ENCODE measurements at regions not wholly inside any gene's neighbourhood (a gene's known extent, or its start where the extent isn't known, plus 50 kb on each side); places are given as distances from the start of the nearest gene placed in this dataset.

DNA sequence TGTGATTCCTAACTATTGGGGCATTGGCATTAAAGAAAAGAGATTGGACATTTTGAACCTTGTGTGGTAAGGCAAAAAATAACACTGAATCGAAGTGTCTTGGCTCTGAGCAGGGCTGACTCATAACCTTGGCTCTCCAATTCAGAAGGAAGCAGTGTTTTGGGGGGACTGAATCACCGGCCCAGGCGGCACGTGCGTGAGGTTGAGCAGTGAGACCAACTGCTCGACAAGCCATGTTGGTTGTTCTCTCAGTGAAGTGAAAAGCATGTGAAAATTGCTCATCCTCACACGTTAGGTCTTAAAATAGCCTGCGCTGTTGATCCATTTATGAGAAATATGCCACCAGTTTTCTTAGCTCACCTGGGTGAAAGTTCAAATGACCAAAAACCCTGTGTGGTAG is 137.8 kb upstream of the SPACA1 start:
- DNase-seq (ENCODE audit: low spot score in 2 of 2) (no peak), ATAC-seq (ENCODE audit: low read depth) (no peak)
- Mint-ChIP-seq H3K9me3 (no peaks in the 10 kb centered on the region), H3K4me1 (peaks cover 8% of the 10 kb centered on the region), H3K4me3 (no peak overlapping the region), H3K36me3 (peaks cover 2% of the 10 kb centered on the region), H3K27ac (no peak overlapping the region), H3K27me3 (no peaks in the 10 kb centered on the region)

DNA sequence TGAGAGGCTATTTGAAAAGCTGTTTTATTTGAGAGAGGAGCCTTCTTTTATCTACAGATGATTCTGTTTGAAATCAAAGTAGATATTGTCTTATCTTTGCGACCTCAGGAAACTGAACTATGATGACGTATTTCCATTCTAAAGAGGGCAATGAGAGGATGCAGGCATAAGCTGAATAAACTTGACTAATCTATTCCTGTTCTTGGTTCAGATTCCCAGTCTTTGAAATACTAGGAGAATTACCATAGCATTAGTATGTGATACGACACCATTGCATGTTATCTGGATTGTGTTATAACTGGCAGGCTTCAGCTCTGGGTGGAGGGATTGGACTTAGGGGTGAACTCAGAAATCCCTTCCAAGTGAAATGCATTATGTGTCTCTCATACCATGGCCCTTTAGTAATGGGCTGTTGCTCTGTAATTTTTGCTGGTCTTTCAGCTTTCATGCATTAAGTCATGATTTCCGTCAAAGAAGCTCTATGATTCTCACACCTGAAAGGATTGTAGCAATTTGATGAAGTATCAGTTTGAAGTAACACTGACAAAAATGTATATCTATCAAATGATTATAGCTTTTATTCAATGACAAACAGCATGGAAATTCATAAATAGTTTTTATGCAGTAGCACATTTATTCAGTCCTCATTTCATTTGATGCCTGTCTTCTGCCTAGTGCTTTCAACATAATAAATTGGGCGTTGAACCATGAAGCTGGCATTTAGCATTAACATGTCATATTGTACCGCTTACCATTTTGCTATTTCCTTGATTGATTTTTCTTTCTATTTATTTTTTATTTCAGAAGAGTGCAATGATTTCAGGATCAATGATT is 138.4 kb upstream of the SPACA1 start:
- H3K27ac Mint-ChIP-seq = no peak overlapping the region
- H3K9me3 Mint-ChIP-seq = no peaks in the 10 kb centered on the region
- no peak for ATAC-seq (ENCODE audit: low read depth)
- peaks cover 7% of the 10 kb centered on the region for H3K4me1 Mint-ChIP-seq
- no peak for DNase-seq (ENCODE audit: low spot score in 2 of 2)
- no peaks in the 10 kb centered on the region for H3K27me3 Mint-ChIP-seq
- no peak overlapping the region for H3K4me3 Mint-ChIP-seq
- H3K36me3 Mint-ChIP-seq = peaks cover 2% of the 10 kb centered on the region

DNA sequence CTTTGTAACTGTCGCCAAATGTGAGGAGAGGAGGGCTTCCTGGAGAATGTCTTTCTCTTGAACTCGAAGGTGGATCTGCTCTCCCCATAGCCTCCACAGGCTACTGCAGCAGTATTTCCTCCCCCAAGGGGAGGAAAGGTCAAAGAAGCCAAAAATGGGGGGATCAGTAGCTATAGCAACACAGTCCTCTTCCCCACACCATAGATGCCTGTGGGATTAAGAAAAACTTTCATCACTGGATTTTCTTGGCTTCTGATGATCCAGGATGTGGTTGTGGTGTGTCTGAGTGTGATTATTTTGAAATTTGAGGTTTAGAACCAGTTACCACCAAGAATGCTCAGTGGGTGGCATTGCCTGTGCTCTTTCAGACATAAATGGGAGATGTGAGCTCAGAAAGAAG is 140.1 kb upstream of the SPACA1 start:
- Mint-ChIP-seq H3K27me3 (no peaks in the 10 kb centered on the region), H3K4me3 (no peak overlapping the region), H3K9me3 (no peaks in the 10 kb centered on the region), H3K36me3 (peaks cover 2% of the 10 kb centered on the region), H3K4me1 (peaks cover 7% of the 10 kb centered on the region), H3K27ac (no peak overlapping the region)
- ATAC-seq (ENCODE audit: low read depth) (no peak), DNase-seq (ENCODE audit: low spot score in 2 of 2) (no peak)

DNA sequence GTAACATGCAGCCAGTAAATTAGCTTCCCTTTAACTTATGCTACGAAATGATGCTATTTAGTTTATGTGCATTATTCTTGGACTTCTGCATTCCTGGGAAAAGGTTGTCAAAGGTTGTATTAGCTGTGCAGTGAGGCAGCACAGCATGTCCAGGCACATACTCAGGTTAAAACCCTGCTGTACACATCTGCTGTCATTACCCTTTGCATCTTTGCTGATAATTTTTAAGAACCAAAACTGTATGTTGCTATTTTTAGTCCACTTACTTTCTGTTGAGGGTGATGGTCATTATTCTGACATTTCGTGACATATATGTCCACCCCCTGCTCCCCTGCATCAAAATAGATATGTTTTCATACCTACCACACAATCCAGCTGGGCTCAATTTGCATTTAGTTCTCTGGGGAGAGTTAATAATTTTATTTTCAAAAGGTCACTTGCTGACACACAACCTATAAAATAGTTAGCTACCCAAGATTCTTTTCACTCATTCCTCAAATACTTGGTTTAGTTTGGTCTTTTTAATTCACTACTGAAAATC is 142.5 kb upstream of the SPACA1 start:
- H3K4me1 Mint-ChIP-seq = peaks cover 7% of the 10 kb centered on the region
- no peaks in the 10 kb centered on the region for H3K9me3 Mint-ChIP-seq
- no peaks in the 10 kb centered on the region for H3K27me3 Mint-ChIP-seq
- DNase-seq (ENCODE audit: low spot score in 2 of 2) (no peak), ATAC-seq (ENCODE audit: low read depth) (no peak)
- no peak overlapping the region for H3K27ac Mint-ChIP-seq
- no peak overlapping the region for H3K4me3 Mint-ChIP-seq
- no peaks in the 10 kb centered on the region for H3K36me3 Mint-ChIP-seq

DNA sequence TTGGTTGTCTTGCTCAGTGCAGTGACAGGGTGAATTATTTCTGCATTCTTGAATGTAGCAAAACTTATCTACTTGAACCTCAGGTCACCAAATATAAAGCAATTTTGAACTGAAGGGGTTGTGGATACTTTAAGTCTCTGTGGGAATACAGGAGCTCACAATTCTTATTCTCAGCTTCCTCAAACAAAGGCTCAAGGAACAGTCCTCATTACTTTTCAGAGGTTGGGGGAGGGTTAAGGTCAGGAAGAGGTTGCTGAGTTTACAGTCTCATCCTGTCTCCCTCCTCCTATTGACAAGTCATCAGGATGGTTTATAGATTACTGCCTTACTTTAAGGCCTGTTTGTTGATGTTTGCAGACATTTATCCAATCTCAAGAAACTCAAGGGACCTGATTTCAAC is 143.6 kb upstream of the SPACA1 start:
- Mint-ChIP-seq H3K4me1 (peaks cover 7% of the 10 kb centered on the region), H3K4me3 (no peak overlapping the region), H3K27ac (peak overlapping the region; percentile 18), H3K27me3 (no peaks in the 10 kb centered on the region), H3K36me3 (no peaks in the 10 kb centered on the region), H3K9me3 (no peaks in the 10 kb centered on the region)
- ATAC-seq (ENCODE audit: low read depth) (no peak), DNase-seq (ENCODE audit: low spot score in 2 of 2) (no peak)

DNA sequence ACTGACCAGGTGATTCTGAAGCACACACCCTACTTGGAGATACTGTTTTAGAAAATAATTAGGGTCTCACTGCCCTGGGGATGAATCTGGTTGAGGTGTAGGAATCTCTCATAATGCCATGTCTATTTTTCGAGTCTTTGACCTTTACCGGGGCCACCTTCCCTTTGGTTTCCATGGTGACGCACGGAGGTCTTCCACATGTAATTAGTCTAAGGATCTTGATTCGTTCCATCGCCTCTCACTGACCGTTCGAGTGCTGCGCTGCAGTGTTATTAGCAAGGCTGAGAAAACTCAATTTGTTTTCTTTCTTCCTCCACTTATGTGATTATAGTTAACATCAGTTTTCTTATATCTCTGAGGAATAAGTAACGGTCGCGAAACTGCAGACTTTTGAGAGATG is 144.3 kb upstream of the SPACA1 start:
- H3K27me3 Mint-ChIP-seq = no peaks in the 10 kb centered on the region
- no peak overlapping the region for H3K4me3 Mint-ChIP-seq
- H3K4me1 Mint-ChIP-seq = peaks cover 7% of the 10 kb centered on the region
- ATAC-seq (ENCODE audit: low read depth) = no peak
- H3K27ac Mint-ChIP-seq = peak overlapping the region; percentile 18
- no peaks in the 10 kb centered on the region for H3K9me3 Mint-ChIP-seq
- H3K36me3 Mint-ChIP-seq = no peaks in the 10 kb centered on the region
- no peak for DNase-seq (ENCODE audit: low spot score in 2 of 2)

DNA sequence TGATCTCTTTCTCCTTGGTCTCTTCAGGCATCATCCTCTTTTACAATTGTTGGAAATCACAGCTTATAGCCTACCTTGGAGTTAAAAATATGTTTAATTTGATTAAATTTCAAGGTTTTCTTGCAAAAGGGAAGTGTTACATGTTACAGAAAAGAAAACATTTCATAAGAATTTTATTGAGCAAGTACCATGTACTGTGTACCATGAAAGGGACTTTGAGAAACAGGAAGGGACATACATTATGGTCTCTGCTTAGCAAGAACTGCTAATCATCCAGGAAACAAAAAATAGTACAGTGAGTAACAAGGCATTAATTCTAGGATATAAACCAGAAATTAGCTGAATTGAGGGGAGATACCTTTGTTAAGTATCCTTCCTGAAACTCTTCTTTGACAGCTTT is 145.3 kb upstream of the SPACA1 start:
- Mint-ChIP-seq H3K4me3 (no peak overlapping the region), H3K4me1 (peaks cover 7% of the 10 kb centered on the region), H3K27ac (no peak overlapping the region), H3K27me3 (no peaks in the 10 kb centered on the region), H3K36me3 (no peaks in the 10 kb centered on the region), H3K9me3 (no peaks in the 10 kb centered on the region)
- no peak for ATAC-seq (ENCODE audit: low read depth)
- no peak for DNase-seq (ENCODE audit: low spot score in 2 of 2)

DNA sequence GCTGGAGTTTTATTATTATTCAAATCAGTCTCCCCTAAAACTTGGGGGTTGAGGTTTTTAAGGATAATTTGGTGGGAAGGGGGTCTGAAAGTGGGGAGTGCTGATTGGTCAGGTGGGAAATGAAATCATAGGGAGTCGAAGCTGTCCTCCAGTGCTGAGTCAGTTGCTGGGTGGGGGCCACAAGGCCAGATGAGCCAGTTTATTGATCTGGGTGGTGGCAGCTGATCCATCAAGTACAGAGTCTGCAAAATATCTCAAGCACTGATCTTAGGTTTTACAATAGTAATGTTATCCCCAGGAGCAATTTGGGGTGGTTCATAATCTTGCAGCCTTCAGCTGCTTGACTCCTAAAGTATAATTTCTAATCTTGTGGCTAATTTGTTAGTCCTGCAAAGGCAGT is 146.0 kb upstream of the SPACA1 start:
- Mint-ChIP-seq H3K9me3 (no peaks in the 10 kb centered on the region), H3K27me3 (no peaks in the 10 kb centered on the region), H3K36me3 (no peaks in the 10 kb centered on the region), H3K4me1 (peaks cover 10% of the 10 kb centered on the region), H3K27ac (no peak overlapping the region), H3K4me3 (no peak overlapping the region)
- DNase-seq (ENCODE audit: low spot score in 2 of 2) (no peak), ATAC-seq (ENCODE audit: low read depth) (no peak)

DNA sequence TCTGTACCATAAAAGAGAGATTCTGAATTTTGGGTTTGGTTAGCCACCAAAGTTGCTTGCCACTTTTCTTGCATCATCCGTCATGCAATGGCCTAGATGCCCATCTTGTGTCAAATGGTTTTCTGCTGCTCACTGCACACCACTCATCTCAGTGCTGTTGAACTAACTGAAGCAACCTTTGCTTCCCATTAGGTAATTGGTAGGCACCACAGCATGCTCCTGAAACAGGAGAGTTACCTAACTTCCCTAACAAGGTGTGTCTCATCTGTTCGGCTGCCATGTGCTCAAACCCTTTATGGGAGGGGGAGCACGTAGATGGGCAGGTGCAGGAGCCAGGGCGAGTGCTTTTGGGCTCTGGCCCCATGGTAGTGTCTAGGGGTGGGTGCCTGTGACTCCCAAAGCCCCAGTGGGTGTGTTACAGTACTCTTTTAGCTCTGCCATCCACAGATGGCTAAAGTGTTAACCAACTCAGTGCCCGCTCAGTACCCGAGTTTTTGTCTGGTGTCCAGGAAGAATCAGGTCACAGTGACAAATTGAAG is 147.4 kb upstream of the SPACA1 start:
- no peaks in the 10 kb centered on the region for H3K36me3 Mint-ChIP-seq
- no peak overlapping the region for H3K4me3 Mint-ChIP-seq
- no peaks in the 10 kb centered on the region for H3K9me3 Mint-ChIP-seq
- DNase-seq (ENCODE audit: low spot score in 2 of 2) = no peak
- no peak overlapping the region for H3K27ac Mint-ChIP-seq
- ATAC-seq (ENCODE audit: low read depth) = no peak
- H3K4me1 Mint-ChIP-seq = peaks cover 9% of the 10 kb centered on the region
- H3K27me3 Mint-ChIP-seq = no peaks in the 10 kb centered on the region

DNA sequence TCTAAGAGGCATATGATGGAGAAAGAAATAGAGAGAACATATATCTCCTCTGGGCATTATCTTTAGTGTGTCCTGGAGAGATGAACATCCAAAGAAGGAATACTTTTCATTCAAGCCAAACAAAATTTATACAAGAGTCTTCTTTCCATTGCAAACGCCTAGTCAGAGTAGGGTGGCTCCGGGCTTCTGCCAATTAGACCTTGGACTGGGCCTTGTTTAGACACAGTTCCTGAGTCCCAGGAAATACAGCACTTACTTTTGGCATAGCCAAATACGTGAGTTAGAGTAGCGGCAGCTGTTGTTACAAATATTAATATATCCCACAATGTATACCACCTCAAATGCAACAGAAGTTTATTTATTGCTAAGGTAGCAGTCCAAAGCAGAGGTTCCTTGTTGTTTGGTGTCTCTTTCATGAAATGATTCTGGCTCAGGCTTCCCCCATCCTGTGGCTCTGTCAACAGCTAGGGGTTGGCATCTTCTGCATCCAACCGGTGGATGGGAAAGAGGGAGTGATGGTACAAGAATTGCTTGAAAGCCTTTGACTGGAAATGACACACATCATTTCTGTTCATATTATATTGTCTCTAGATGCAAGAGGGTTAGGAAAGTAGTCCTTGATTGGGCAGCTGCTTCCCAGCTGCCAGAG is 148.0 kb upstream of the SPACA1 start:
- no peak for ATAC-seq (ENCODE audit: low read depth)
- DNase-seq (ENCODE audit: low spot score in 2 of 2) = no peak

DNA sequence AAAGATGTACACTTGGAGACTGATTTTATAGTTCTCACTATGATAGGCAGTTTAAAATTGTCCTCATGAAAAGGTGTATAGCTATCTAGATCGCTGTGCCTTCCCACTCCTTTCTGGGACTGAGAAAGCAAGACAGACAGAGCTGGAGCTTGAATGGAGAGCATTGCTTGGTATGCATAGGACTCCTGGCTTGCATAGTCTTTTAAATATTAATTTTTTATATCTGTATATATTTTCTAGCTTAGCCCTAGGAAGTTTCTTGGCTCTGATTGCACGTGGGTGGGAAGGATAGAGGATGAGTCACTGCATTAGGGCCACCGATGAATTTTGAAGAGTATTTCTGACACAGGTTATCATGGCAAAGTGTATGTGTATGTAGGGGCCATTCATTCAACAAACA is 150.0 kb upstream of the SPACA1 start:
- H3K9me3 Mint-ChIP-seq = no peaks in the 10 kb centered on the region
- no peak overlapping the region for H3K27ac Mint-ChIP-seq
- H3K27me3 Mint-ChIP-seq = no peaks in the 10 kb centered on the region
- H3K4me1 Mint-ChIP-seq = peaks cover 5% of the 10 kb centered on the region
- no peak overlapping the region for H3K4me3 Mint-ChIP-seq
- H3K36me3 Mint-ChIP-seq = no peaks in the 10 kb centered on the region
- ATAC-seq (ENCODE audit: low read depth) (no peak), DNase-seq (ENCODE audit: low spot score in 2 of 2) (no peak)

More for the DNA sequence above, 148.0 kb upstream of the SPACA1 start:
- Mint-ChIP-seq H3K9me3 (no peaks in the 10 kb centered on the region), H3K27ac (no peak overlapping the region), H3K4me1 (peaks cover 5% of the 10 kb centered on the region), H3K36me3 (no peaks in the 10 kb centered on the region), H3K27me3 (no peaks in the 10 kb centered on the region), H3K4me3 (no peak overlapping the region)

DNA sequence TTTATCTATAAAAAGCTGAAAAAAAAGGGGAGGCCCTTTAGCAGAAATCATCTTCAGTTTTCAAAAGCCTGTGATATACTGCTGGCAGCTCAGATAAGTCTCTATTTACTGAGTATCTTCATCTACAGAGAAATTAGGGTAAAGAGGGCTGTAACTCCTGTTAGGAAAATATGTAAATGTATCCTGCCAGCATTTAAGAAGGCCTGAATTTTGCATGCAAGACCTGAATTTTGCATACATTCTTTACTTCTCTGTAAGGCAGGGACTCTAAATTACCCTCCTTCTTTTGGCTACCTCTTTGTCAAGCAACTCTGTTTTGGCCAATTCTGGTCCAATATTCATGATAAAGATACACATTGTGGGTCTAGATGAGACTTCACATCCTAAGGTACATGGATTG is 150.6 kb upstream of the SPACA1 start:
- Mint-ChIP-seq H3K9me3 (no peaks in the 10 kb centered on the region), H3K27me3 (no peaks in the 10 kb centered on the region), H3K4me3 (no peak overlapping the region), H3K4me1 (peaks cover 7% of the 10 kb centered on the region), H3K36me3 (no peaks in the 10 kb centered on the region), H3K27ac (no peak overlapping the region)
- no peak for DNase-seq (ENCODE audit: low spot score in 2 of 2)
- ATAC-seq (ENCODE audit: low read depth) = no peak

DNA sequence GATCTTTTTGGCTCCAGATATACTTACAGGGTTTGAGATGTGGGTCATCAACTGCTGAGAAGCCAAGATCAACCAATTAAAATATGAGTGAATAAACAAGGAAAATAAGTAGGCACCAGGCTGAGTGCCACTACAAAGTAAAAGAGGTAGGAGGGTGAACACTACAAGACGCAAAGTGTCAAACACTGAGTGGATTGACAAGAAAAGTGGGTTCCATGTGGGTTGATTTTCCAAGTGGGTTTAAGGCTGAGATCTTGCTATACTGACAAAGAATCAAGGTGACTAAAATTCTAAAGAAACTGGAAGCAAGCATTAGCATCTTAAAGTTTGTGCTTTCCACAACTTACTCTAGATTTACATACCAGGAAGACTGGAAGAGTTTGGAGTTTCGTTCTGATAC is 160.4 kb upstream of the SPACA1 start:
- no peak overlapping the region for H3K4me3 Mint-ChIP-seq
- no peaks in the 10 kb centered on the region for H3K9me3 Mint-ChIP-seq
- ATAC-seq (ENCODE audit: low read depth) (no peak), DNase-seq (ENCODE audit: low spot score in 2 of 2) (no peak)
- H3K27me3 Mint-ChIP-seq = no peaks in the 10 kb centered on the region
- H3K4me1 Mint-ChIP-seq = peaks cover under 1% of the 10 kb centered on the region
- H3K36me3 Mint-ChIP-seq = no peaks in the 10 kb centered on the region
- H3K27ac Mint-ChIP-seq = no peak overlapping the region

DNA sequence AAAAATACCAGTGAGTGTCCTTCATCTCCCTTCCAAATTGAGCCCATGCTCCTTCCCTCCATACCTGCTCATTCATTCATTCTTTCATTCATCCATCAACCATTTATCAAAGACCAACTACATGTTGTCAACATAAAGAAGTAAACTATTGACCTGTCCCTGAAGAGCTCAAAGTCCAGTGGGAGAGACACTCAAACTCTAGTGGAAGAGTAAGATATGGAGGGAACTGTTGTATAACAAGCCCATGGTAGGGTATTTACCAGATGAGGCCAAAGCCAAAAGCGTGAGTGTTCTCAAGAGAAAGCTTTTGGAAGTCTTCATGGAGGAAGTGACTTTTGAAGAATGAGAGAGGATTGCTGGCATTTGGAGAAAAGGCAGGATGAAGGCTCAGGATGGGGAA is 163.4 kb upstream of the SPACA1 start:
- no peak for DNase-seq (ENCODE audit: low spot score in 2 of 2)
- H3K27me3 Mint-ChIP-seq = no peaks in the 10 kb centered on the region
- H3K4me3 Mint-ChIP-seq = no peak overlapping the region
- ATAC-seq (ENCODE audit: low read depth) = no peak
- no peak overlapping the region for H3K27ac Mint-ChIP-seq
- no peaks in the 10 kb centered on the region for H3K9me3 Mint-ChIP-seq
- H3K36me3 Mint-ChIP-seq = no peaks in the 10 kb centered on the region
- H3K4me1 Mint-ChIP-seq = no peaks in the 10 kb centered on the region
